NCI-H2227 (cell line): ENCODE measurements at regions not wholly inside any gene's neighbourhood (a gene's known extent, or its start where the extent isn't known, plus 50 kb on each side); places are given as distances from the start of the nearest gene placed in this dataset.
"Not testable (repeated sequence)": the region's sequence is repeated elsewhere in the genome, so short reads cannot be mapped to it uniquely, and the experiment has no call there.

ENCODE experiments used
- DNase-seq: peaks from one replicate; lab custom pipeline; 2025; ENCODE audit not compliant: unreplicated experiment; lab: John Stamatoyannopoulos, UW

- no peak for DNase-seq
Observed at GRCh38 chr4:12492730-12493393, 991.3 kb downstream of the RAB28 start.

GRCh38 chr4:12488672-12489071 is 995.5 kb downstream of the RAB28 start:
- DNase-seq, result no peak

- no peak for DNase-seq
Observed at GRCh38 chr4:12487000-12487399, 997.1 kb downstream of the RAB28 start.

GRCh38 chr4:12472087-12472486 is 1012.1 kb downstream of the RAB28 start:
- no peak for DNase-seq

GRCh38 chr4:12471193-12471592 is 1012.9 kb downstream of the RAB28 start:
- no peak for DNase-seq

- not testable (repeated sequence) for DNase-seq
Observed at GRCh38 chr4:12461576-12461975, 1022.6 kb downstream of the RAB28 start.

GRCh38 chr4:12459126-12459525 is 1025.0 kb downstream of the RAB28 start:
- no peak for DNase-seq

- no peak for DNase-seq
Observed at GRCh38 chr4:12458621-12459020, 1025.5 kb downstream of the RAB28 start.

GRCh38 chr4:12452291-12452690 is 1023.6 kb upstream of the HS3ST1 start:
- no peak for DNase-seq

- no peak for DNase-seq
Observed at GRCh38 chr4:12447451-12447850, 1018.8 kb upstream of the HS3ST1 start.

GRCh38 chr4:12446657-12447185 is 1018.0 kb upstream of the HS3ST1 start:
- DNase-seq, result no peak

GRCh38 chr4:12446256-12446655 is 1017.6 kb upstream of the HS3ST1 start:
- DNase-seq, result no peak

GRCh38 chr4:12445711-12446235 is 1017.1 kb upstream of the HS3ST1 start:
- DNase-seq, result no peak

GRCh38 chr4:12439633-12440305 is 1011.1 kb upstream of the HS3ST1 start:
- no peak for DNase-seq

- not testable (repeated sequence) for DNase-seq
Observed at GRCh38 chr4:12431259-12431658, 1002.6 kb upstream of the HS3ST1 start.

- DNase-seq, result no peak
Observed at GRCh38 chr4:12421364-12421763, 992.7 kb upstream of the HS3ST1 start.

- no peak for DNase-seq
Observed at GRCh38 chr4:12416755-12417154, 988.1 kb upstream of the HS3ST1 start.

- no peak for DNase-seq
Observed at GRCh38 chr4:12414181-12414812, 985.6 kb upstream of the HS3ST1 start.

GRCh38 chr4:12411072-12411471 is 982.4 kb upstream of the HS3ST1 start:
- DNase-seq, result no peak

- no peak for DNase-seq
Observed at GRCh38 chr4:12409507-12410190, 981.0 kb upstream of the HS3ST1 start.

GRCh38 chr4:12408364-12408763 is 979.7 kb upstream of the HS3ST1 start:
- no peak for DNase-seq
